AG10803 (cell line): ENCODE measurements at regions not wholly inside any gene's neighbourhood (a gene's known extent, or its start where the extent isn't known, plus 50 kb on each side); places are given as distances from the start of the nearest gene placed in this dataset.
A peak's percentile ranks its signal among the peaks of the same experiment; 100 is the strongest.

ENCODE experiments used
- DNase-seq: peaks from one replicate; pipeline ENCODE4 v3.0.0; 2010; ENCODE audit warnings: low read depth
- H3K4me3 ChIP-seq: 2 replicates; pipeline ENCODE4 v1.5.1; 2011; ENCODE audit warnings: mild to moderate bottlenecking, low read length, control low read depth
- CTCF ChIP-seq: conservative IDR thresholded peaks from 2 replicates; pipeline ENCODE4 v1.5.1; 2011; ENCODE audit warnings: mild to moderate bottlenecking, low read length, control low read depth, inconsistent platforms

DNA sequence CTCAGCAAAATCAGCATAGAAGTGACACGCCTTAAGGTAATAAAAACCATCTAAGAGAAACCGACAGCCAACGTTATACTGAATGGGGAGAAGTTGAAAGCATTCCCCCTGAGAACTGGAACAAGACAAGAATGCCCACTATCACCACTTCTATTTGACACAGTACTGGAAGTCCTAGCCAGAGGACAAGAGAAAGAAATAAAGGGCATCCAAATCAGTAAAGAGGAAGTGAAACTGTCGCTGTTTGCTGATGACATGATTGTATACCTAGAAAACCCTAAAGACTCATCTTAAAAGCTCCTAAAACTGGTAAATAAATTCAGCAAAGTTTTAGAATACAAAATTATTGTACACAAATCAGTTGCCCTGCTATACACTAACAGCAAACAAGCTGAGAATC, 393.3 kb downstream of the KIF4B start:
- no peak for TF ChIP-seq CTCF
- no peak overlapping the region for H3K4me3 ChIP-seq

DNA sequence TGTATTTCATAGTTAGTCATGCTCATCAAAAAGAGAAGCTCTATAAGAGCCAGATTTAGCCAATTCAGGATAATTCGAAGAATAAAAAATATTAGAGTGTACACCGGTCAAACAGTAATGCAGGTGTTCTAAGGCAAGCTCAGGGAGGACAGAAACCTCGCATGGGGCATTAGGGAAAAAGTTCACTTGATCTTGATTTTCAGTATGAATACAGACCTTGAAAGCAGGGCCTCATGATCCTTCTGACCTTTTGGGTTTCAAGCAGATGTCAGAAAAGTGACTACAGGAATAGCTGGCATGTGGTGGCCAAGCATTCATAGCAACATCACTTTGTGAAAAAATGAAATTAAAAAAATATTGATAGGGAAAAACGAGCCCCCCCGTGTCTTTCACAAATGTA, 394.9 kb downstream of the KIF4B start:
- no peak for DNase-seq
- H3K4me3 ChIP-seq, result no peak overlapping the region
- no peak for TF ChIP-seq CTCF

More for the DNA sequence above, 393.3 kb downstream of the KIF4B start:
- no peak for DNase-seq

DNA sequence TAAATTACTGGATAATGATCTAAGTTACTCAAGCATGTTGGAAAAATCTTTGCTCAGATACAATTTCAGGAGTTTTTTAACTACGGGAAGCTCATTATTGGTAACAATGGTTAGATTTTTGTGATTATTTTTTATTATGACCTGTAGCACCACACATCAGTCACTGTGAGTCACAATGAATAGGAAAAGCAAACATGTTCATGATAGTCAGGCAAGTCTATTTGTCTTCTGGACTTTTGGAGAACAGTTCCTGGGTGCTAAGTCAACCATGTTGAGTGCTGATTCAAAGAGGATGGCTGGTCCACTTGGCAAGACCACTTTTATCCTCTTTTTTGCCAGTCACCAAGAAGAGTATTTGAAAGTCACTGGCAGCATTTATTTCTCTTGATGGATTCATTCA, 403.2 kb downstream of the KIF4B start:
- no peak for TF ChIP-seq CTCF
- no peak overlapping the region for H3K4me3 ChIP-seq
- no peak for DNase-seq

- DNase-seq, result peak; percentile 0
- TF ChIP-seq CTCF, result no peak
- no peak overlapping the region for H3K4me3 ChIP-seq
Measured at GRCh38 chr5:155418960-155419579, 405.5 kb downstream of the KIF4B start.

GRCh38 chr5:155430192-155430591, 416.6 kb downstream of the KIF4B start:
- TF ChIP-seq CTCF, result no peak
- H3K4me3 ChIP-seq, result no peak overlapping the region
- no peak for DNase-seq

DNA sequence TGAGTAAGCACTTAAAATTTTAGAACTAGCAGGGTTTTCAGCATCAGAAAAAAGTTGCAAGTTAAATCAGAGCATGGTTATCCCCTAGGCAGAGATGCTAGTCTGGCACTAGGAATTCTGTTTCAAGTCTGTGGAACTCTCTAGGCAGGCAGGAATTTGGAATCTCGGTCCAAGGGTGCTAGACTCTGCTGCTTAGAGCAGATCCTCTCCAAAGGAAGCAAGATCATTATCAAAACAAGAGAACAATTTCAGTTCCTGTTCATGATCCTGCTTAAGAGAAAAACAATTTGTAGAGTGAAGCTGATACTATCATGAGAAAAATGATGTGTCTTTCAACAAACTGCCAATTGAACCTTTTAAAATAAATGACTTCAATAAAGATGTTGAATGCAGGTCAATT, 420.7 kb downstream of the KIF4B start:
- no peak for TF ChIP-seq CTCF
- no peak overlapping the region for H3K4me3 ChIP-seq
- no peak for DNase-seq

GRCh38 chr5:155434681-155435080, 421.1 kb downstream of the KIF4B start:
- H3K4me3 ChIP-seq, result no peak overlapping the region
- no peak for TF ChIP-seq CTCF
- no peak for DNase-seq
